ENCODE measurements at regions not wholly inside any gene's neighbourhood (a gene's known extent, or its start where the extent isn't known, plus 50 kb on each side); places are given as distances from the start of the nearest gene placed in this dataset.

DNA sequence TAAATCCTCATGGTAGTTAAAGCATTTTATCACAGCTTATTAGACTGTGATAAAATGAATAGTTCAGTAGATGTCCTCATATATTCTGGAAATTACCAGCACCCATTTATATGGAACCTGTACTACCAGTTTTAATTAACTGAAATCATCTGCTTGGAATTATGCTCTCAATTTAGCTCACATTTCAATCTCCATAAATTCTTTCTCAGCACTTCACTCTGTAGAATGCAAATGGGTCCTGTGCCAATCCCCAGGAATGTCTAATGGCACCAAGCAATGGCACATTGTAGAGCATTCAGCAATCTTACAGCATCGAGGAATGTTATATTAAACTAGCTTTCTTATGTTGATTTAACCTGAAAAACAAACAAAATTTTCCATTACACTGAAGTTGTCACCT lies 355.1 kb downstream of the PDHA2 start:
- FAIRE-seq (no peak), DNase-seq (ENCODE audit: low read depth) (peak; percentile 45)
- Mint-ChIP-seq H3K4me1 (ENCODE audit: low read depth, unreplicated experiment) (no peaks in the 10 kb centered on the region), H3K27ac (ENCODE audit: unreplicated experiment) (no peak overlapping the region), H3K27me3 (ENCODE audit: low read depth, unreplicated experiment) (no peaks in the 10 kb centered on the region), H3K9me3 (ENCODE audit: unreplicated experiment) (no peaks in the 10 kb centered on the region), H3K36me3 (ENCODE audit: low read depth, unreplicated experiment) (no peaks in the 10 kb centered on the region), H3K4me3 (ENCODE audit: unreplicated experiment) (no peak overlapping the region)
- Histone ChIP-seq H2AFZ (ENCODE audit: low read depth, low read length) (no peak overlapping the region), H3K4me3 (ENCODE audit: insufficient read depth, low read depth, low read length) (no peak overlapping the region), H3K9me3 (ENCODE audit: insufficient read depth, low read depth, low read length) (no peaks in the 10 kb centered on the region), H3K27me3 (ENCODE audit: insufficient read depth, low read length) (no peaks in the 10 kb centered on the region), H3K36me3 (ENCODE audit: insufficient read depth, low read length) (no peaks in the 10 kb centered on the region), H3K9ac (ENCODE audit: low read length) (no peak overlapping the region), H3K79me2 (ENCODE audit: insufficient read depth, low read length) (no peaks in the 10 kb centered on the region), H3K4me2 (ENCODE audit: low read length) (no peak overlapping the region), H3K27ac (ENCODE audit: low read depth, low read length) (no peak overlapping the region), H4K20me1 (ENCODE audit: insufficient read depth, low read length) (no peaks in the 10 kb centered on the region), H3K4me1 (ENCODE audit: insufficient read depth, low read length) (no peaks in the 10 kb centered on the region)
- TF ChIP-seq EZH2 (IDR thresholded peaks at IDR 0.05; ENCODE audit: insufficient read depth, low read length), result no peak
- TF ChIP-seq, protein P1, sequence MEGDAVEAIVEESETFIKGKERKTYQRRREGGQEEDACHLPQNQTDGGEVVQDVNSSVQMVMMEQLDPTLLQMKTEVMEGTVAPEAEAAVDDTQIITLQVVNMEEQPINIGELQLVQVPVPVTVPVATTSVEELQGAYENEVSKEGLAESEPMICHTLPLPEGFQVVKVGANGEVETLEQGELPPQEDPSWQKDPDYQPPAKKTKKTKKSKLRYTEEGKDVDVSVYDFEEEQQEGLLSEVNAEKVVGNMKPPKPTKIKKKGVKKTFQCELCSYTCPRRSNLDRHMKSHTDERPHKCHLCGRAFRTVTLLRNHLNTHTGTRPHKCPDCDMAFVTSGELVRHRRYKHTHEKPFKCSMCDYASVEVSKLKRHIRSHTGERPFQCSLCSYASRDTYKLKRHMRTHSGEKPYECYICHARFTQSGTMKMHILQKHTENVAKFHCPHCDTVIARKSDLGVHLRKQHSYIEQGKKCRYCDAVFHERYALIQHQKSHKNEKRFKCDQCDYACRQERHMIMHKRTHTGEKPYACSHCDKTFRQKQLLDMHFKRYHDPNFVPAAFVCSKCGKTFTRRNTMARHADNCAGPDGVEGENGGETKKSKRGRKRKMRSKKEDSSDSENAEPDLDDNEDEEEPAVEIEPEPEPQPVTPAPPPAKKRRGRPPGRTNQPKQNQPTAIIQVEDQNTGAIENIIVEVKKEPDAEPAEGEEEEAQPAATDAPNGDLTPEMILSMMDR (IDR thresholded peaks at IDR 0.05; ENCODE audit: insufficient read depth, low read depth, low read length), result no peak

DNA sequence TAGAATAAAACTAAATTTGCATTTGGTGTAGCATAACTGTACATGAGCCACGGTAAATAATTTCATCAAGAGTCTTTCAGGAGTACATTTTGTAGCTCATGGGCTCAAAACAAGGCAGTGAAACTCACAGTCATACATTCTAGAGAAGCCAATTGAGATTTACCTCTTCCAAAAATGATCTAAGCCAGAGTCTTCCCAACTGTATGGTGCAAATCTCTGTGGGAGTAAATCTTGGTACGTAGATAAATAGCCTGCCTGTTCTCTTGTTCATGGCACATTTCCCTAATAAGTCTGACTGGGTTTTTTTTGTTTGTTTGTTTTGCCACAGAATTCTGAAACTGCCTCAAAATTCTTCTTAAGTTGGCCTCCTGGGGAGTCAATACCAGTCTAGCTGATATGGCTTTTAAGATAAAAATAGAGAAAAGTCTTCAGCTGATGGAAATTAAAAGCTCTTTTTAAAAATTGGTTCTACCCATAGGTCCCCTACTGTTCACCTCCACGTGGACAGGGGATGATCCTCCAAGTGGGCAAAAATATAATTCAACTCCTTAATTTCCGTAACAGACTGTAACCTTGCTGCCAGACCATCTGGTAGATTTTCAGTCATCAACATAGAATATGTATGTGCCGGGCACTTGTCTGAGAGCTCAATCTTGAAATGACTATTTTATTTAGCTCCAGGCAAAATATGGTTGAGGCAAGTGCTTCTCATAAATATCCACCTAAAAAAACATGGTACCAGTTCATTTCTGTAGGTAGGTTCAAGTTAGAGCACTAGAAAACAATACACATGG lies 365.4 kb downstream of the PDHA2 start:
- TF ChIP-seq, protein P1 (IDR thresholded peaks at IDR 0.05; ENCODE audit: insufficient read depth, low read depth, low read length), result no peak
- no peak for TF ChIP-seq EZH2 (IDR thresholded peaks at IDR 0.05; ENCODE audit: insufficient read depth, low read length)
- Histone ChIP-seq H3K36me3 (ENCODE audit: insufficient read depth, low read length) (no peaks in the 10 kb centered on the region), H3K9me3 (ENCODE audit: insufficient read depth, low read depth, low read length) (no peaks in the 10 kb centered on the region), H3K4me3 (ENCODE audit: insufficient read depth, low read depth, low read length) (no peak overlapping the region), H3K4me1 (ENCODE audit: insufficient read depth, low read length) (no peaks in the 10 kb centered on the region), H3K79me2 (ENCODE audit: insufficient read depth, low read length) (no peaks in the 10 kb centered on the region), H2AFZ (ENCODE audit: low read depth, low read length) (no peak overlapping the region), H3K27ac (ENCODE audit: low read depth, low read length) (no peak overlapping the region), H4K20me1 (ENCODE audit: insufficient read depth, low read length) (no peaks in the 10 kb centered on the region), H3K9ac (ENCODE audit: low read length) (no peak overlapping the region), H3K4me2 (ENCODE audit: low read length) (no peak overlapping the region), H3K27me3 (ENCODE audit: insufficient read depth, low read length) (no peaks in the 10 kb centered on the region)
- Mint-ChIP-seq H3K36me3 (ENCODE audit: low read depth, unreplicated experiment) (no peaks in the 10 kb centered on the region), H3K9me3 (ENCODE audit: unreplicated experiment) (no peaks in the 10 kb centered on the region), H3K27me3 (ENCODE audit: low read depth, unreplicated experiment) (no peaks in the 10 kb centered on the region), H3K4me3 (ENCODE audit: unreplicated experiment) (no peak overlapping the region), H3K4me1 (ENCODE audit: low read depth, unreplicated experiment) (no peaks in the 10 kb centered on the region), H3K27ac (ENCODE audit: unreplicated experiment) (no peak overlapping the region)
- no peak for FAIRE-seq
- no peak for DNase-seq (ENCODE audit: low read depth)

DNA sequence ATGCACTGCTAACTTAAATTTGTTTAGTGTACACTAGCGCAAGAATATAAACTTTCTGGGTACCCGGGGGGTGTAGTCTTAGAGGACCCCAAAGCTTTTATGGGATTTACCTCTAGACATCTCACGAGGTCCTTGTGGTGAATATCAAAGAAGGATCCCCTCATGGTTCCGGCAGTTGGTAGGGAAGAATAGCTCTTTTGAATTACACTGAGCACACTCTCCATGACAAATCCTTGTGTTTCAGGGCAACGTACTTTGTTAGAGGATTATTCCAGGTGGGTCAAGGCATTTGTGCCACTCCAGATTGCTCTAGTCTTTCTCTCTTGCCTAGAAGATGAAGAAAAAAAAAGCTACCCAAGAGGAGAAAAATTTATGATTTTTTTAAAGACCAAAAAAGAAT lies 387.6 kb downstream of the PDHA2 start:
- Mint-ChIP-seq H3K36me3 (ENCODE audit: low read depth, unreplicated experiment) (no peaks in the 10 kb centered on the region), H3K4me3 (ENCODE audit: unreplicated experiment) (no peak overlapping the region), H3K9me3 (ENCODE audit: unreplicated experiment) (no peaks in the 10 kb centered on the region), H3K27me3 (ENCODE audit: low read depth, unreplicated experiment) (no peaks in the 10 kb centered on the region), H3K4me1 (ENCODE audit: low read depth, unreplicated experiment) (no peaks in the 10 kb centered on the region), H3K27ac (ENCODE audit: unreplicated experiment) (no peak overlapping the region)
- Histone ChIP-seq H3K36me3 (ENCODE audit: insufficient read depth, low read length) (no peaks in the 10 kb centered on the region), H3K4me1 (ENCODE audit: insufficient read depth, low read length) (no peaks in the 10 kb centered on the region), H3K79me2 (ENCODE audit: insufficient read depth, low read length) (no peaks in the 10 kb centered on the region), H2AFZ (ENCODE audit: low read depth, low read length) (no peak overlapping the region), H3K27me3 (ENCODE audit: insufficient read depth, low read length) (no peaks in the 10 kb centered on the region), H3K9ac (ENCODE audit: low read length) (no peak overlapping the region), H3K4me2 (ENCODE audit: low read length) (no peak overlapping the region), H3K27ac (ENCODE audit: low read depth, low read length) (no peak overlapping the region), H4K20me1 (ENCODE audit: insufficient read depth, low read length) (no peaks in the 10 kb centered on the region), H3K9me3 (ENCODE audit: insufficient read depth, low read depth, low read length) (no peaks in the 10 kb centered on the region), H3K4me3 (ENCODE audit: insufficient read depth, low read depth, low read length) (no peak overlapping the region)
- TF ChIP-seq, protein P1 (IDR thresholded peaks at IDR 0.05; ENCODE audit: insufficient read depth, low read depth, low read length), result no peak
- no peak for TF ChIP-seq EZH2 (IDR thresholded peaks at IDR 0.05; ENCODE audit: insufficient read depth, low read length)
- no peak for FAIRE-seq
- no peak for DNase-seq (ENCODE audit: low read depth)
